ENCODE measurements at regions not wholly inside any gene's neighbourhood (a gene's known extent, or its start where the extent isn't known, plus 50 kb on each side); places are given as distances from the start of the nearest gene placed in this dataset.

- Histone ChIP-seq H3K9me3 (ENCODE audit: control insufficient read depth, insufficient read depth, low read length) (no peaks in the 10 kb centered on the region), H2AFZ (replicated peaks; ENCODE audit: low read length, poor library complexity) (no peak overlapping the region), H3K27me3 (ENCODE audit: control insufficient read depth, insufficient read depth, low read length) (no peaks in the 10 kb centered on the region), H2BK15ac (ENCODE audit: low read depth, low read length) (no peak overlapping the region), H2AK9ac (replicated peaks; ENCODE audit: low read depth, low read length, poor library complexity) (no peak overlapping the region), H3K14ac (replicated peaks; ENCODE audit: low read depth, low read length) (no peak overlapping the region), H3K9me1 (ENCODE audit: insufficient read depth, low read length) (no peaks in the 10 kb centered on the region), H2BK120ac (ENCODE audit: low read depth, low read length) (no peak overlapping the region), H3K9ac (ENCODE audit: low read depth, low read length) (no peak overlapping the region), H3K4me2 (ENCODE audit: low read depth, low read length) (no peak overlapping the region), H3K79me1 (ENCODE audit: low read depth in 1 of 2, low read length in 2 of 2) (no peaks in the 10 kb centered on the region), H3K36me3 (ENCODE audit: control insufficient read depth, insufficient read depth, low read length) (no peaks in the 10 kb centered on the region), H3K4me1 (ENCODE audit: control insufficient read depth, insufficient read depth, low read length) (no peaks in the 10 kb centered on the region), H3K27ac (ENCODE audit: insufficient read depth, low read length) (no peak overlapping the region), H4K91ac (ENCODE audit: insufficient read depth, low read depth, low read length) (no peak overlapping the region), H4K8ac (ENCODE audit: low read depth in 2 of 2, low read length in 2 of 2) (no peak overlapping the region), H4K5ac (ENCODE audit: low read depth, low read length) (no peak overlapping the region), H3K18ac (ENCODE audit: low read depth, low read length) (no peak overlapping the region), H3K56ac (ENCODE audit: extremely low read depth, insufficient read depth, low read length) (no peak overlapping the region), H4K20me1 (ENCODE audit: insufficient read depth, low read length) (no peaks in the 10 kb centered on the region), H3K4me3 (ENCODE audit: insufficient read depth, low read depth, low read length) (no peak overlapping the region), H3K23ac (ENCODE audit: low read depth, low read length) (no peak overlapping the region), H2BK20ac (ENCODE audit: low read depth, low read length) (no peak overlapping the region), H2BK5ac (ENCODE audit: low read depth, low read length, poor library complexity, severe bottlenecking) (no peak overlapping the region), H3K4ac (ENCODE audit: low read depth, low read length) (no peak overlapping the region), H2AK5ac (ENCODE audit: low read depth, low read length) (no peak overlapping the region)
- DNase-seq, result no peak
- no TSS peak for BruUV-seq (replicated peaks)
- in situ Hi-C loops (cut with MboI; ENCODE audit: low sequenced_read_pairs) (no loop called here), dilution Hi-C loops (cut with HindIII; ENCODE audit: low sequenced_read_pairs, unreplicated experiment) (no loop called here), intact Hi-C loops (cut with micrococcal nuclease) (no loop called here)
- no CpG with 5 or more reads among the region's 1 CpG for WGBS, 2 experiments (ENCODE audit: extremely low coverage in 2 of 2, insufficient read length in 1 of 2)
- TF ChIP-seq SMC3 (IDR thresholded peaks at IDR 0.05; ENCODE audit: low read depth, low read length) (no peak), CEBPB (IDR thresholded peaks at IDR 0.05; ENCODE audit: low read depth, low read length) (no peak), MAZ (IDR thresholded peaks at IDR 0.05; ENCODE audit: borderline replicate concordance, low read depth, low read length) (no peak), BHLHE40 (IDR thresholded peaks at IDR 0.05; ENCODE audit: low read depth, low read length) (no peak), MXI1 (IDR thresholded peaks at IDR 0.05; ENCODE audit: borderline replicate concordance, low read depth, low read length) (no peak), MAFK (IDR thresholded peaks at IDR 0.05; ENCODE audit: low read depth, low read length) (no peak), RFX5 (IDR thresholded peaks at IDR 0.05; ENCODE audit: low read depth, low read length) (no peak)
- CTCF ChIA-PET, result no interaction called here
- ATAC-seq (ENCODE audit: low read depth), result no peak
- POLR2A ChIA-PET (ENCODE audit: unreplicated experiment), result no interaction called here
Measured at GRCh38 chr5:88606173-88606572, 276.8 kb downstream of the MEF2C start.

All from IMR-90 (cell line).